Endothelial cell (in vitro differentiated cells): ENCODE measurements at regions not wholly inside any gene's neighbourhood (a gene's known extent, or its start where the extent isn't known, plus 50 kb on each side); places are given as distances from the start of the nearest gene placed in this dataset.
"Not testable (repeated sequence)": the region's sequence is repeated elsewhere in the genome, so short reads cannot be mapped to it uniquely, and the experiment has no call there.

Source experiments
- DNase-seq: peaks from one replicate; pipeline ENCODE4 v3.0.0; 2021; ENCODE audit warnings: low spot score
- H3K27ac Mint-ChIP-seq: one replicate; pipeline ENCODE4 v1.8.0; 2021; ENCODE audit warnings: mixed read lengths, inconsistent platforms; ENCODE audit not compliant: unreplicated experiment
- H3K27me3 Mint-ChIP-seq: one replicate; pipeline ENCODE4 v1.8.0; 2021; ENCODE audit warnings: mild to moderate bottlenecking, moderate library complexity, mixed read lengths, inconsistent platforms; ENCODE audit not compliant: unreplicated experiment
- H3K36me3 Mint-ChIP-seq: one replicate; pipeline ENCODE4 v1.8.0; 2021; ENCODE audit warnings: mild to moderate bottlenecking, low read depth, mixed read lengths, inconsistent platforms; ENCODE audit not compliant: unreplicated experiment
- H3K4me1 Mint-ChIP-seq: one replicate; pipeline ENCODE4 v1.8.0; 2021; ENCODE audit warnings: mild to moderate bottlenecking, mixed read lengths, inconsistent platforms; ENCODE audit not compliant: unreplicated experiment
- H3K4me3 Mint-ChIP-seq: one replicate; pipeline ENCODE4 v1.8.0; 2021; ENCODE audit warnings: mild to moderate bottlenecking, mixed read lengths, inconsistent platforms; ENCODE audit not compliant: unreplicated experiment
- H3K9me3 Mint-ChIP-seq: one replicate; pipeline ENCODE4 v1.8.0; 2021; ENCODE audit warnings: mixed read lengths, inconsistent platforms; ENCODE audit not compliant: unreplicated experiment
- CTCF ChIP-seq: fragments of 200-600 bp; sonication (generic); IDR thresholded peaks from one replicate; pipeline ENCODE4 v1.5.0; 2021; ENCODE audit warnings: antibody characterized with exemption; ENCODE audit not compliant: unreplicated experiment

DNA sequence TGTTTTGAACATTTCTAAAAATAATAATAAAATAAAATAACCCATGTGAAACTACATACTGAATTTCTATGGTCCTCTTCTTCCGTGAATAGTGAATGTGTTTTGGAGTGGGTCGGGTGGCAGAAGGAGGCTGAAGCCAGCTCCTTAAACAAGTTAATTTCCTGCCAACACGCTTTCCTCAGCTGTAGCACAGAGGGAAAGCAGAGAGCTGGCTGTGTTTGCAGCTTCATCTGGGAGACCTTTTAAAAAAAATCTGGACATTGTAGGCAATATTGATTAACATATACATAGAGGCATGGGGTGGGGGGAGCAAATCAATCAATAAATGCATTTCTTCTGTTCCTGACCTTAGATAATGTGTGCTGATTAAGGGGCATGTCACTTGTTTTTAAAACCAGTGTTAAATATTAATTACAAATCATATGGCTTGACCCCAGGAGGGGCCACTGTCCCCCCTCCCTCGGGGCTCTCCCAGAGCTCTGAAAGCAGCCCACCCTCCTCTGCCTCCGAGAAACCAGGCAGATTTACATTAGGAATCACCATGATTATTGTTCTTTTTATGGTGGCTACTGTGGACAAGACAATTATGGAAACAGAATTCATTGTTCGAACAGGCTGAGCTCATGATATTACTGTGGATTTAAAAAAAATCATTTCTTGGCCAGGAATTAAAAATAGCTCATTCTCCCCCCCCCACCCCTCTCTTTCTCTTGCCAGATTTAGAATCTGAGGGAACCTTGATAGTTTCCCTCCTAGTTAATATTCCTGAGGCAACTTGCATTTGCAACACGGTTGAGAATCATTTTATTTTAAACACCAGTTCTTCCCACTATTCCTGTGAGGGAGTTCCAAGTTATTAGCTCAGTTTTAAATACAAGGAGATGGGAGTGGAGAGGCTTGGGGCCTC lies 100.5 kb upstream of the CARD11 start:
- Mint-ChIP-seq H3K36me3 (no peaks in the 10 kb centered on the region), H3K27ac (no peak overlapping the region), H3K27me3 (no peaks in the 10 kb centered on the region), H3K4me1 (no peaks in the 10 kb centered on the region), H3K4me3 (no peak overlapping the region), H3K9me3 (no peaks in the 10 kb centered on the region)
- no peak for TF ChIP-seq CTCF
- no peak for DNase-seq

GRCh38 chr7:3144776-3145125 lies 101.1 kb upstream of the CARD11 start:
- not testable (repeated sequence) for H3K27ac Mint-ChIP-seq

GRCh38 chr7:3146571-3147226 lies 103.0 kb upstream of the CARD11 start:
- no peaks in the 10 kb centered on the region for H3K27me3 Mint-ChIP-seq
- no peak for TF ChIP-seq CTCF
- H3K4me1 Mint-ChIP-seq: no peaks in the 10 kb centered on the region
- no peak overlapping the region for H3K27ac Mint-ChIP-seq
- H3K9me3 Mint-ChIP-seq: no peaks in the 10 kb centered on the region
- H3K36me3 Mint-ChIP-seq: no peaks in the 10 kb centered on the region
- H3K4me3 Mint-ChIP-seq: no peak overlapping the region
- no peak for DNase-seq

More at GRCh38 chr7:3144776-3145125, 101.1 kb upstream of the CARD11 start:
- H3K36me3 Mint-ChIP-seq, DNase-seq, H3K4me3 Mint-ChIP-seq, H3K9me3 Mint-ChIP-seq, H3K4me1 Mint-ChIP-seq, H3K27me3 Mint-ChIP-seq: not testable (repeated sequence)

- not testable (repeated sequence) for H3K4me1 Mint-ChIP-seq, H3K27me3 Mint-ChIP-seq, DNase-seq, H3K4me3 Mint-ChIP-seq, H3K36me3 Mint-ChIP-seq, H3K9me3 Mint-ChIP-seq, H3K27ac Mint-ChIP-seq
These were observed 104.8 kb upstream of the CARD11 start for GRCh38 chr7:3148471-3148870.

GRCh38 chr7:3149231-3149995 lies 105.7 kb upstream of the CARD11 start:
- no peaks in the 10 kb centered on the region for H3K4me1 Mint-ChIP-seq
- no peak for TF ChIP-seq CTCF
- DNase-seq: no peak
- no peak overlapping the region for H3K4me3 Mint-ChIP-seq
- H3K27ac Mint-ChIP-seq: no peak overlapping the region
- no peaks in the 10 kb centered on the region for H3K9me3 Mint-ChIP-seq
- no peaks in the 10 kb centered on the region for H3K36me3 Mint-ChIP-seq
- H3K27me3 Mint-ChIP-seq: no peaks in the 10 kb centered on the region
